ENCODE measurements at regions not wholly inside any gene's neighbourhood (a gene's known extent, or its start where the extent isn't known, plus 50 kb on each side); places are given as distances from the start of the nearest gene placed in this dataset.
A peak's percentile ranks its signal among the peaks of the same experiment; 100 is the strongest.

- Histone ChIP-seq H3K4ac (ENCODE audit: low read depth, low read length) (no peak overlapping the region), H3K23ac (ENCODE audit: low read length) (no peak overlapping the region), H3K4me2 (ENCODE audit: low read length) (no peak overlapping the region), H3K56ac (ENCODE audit: low read length) (no peak overlapping the region), H3K9ac (ENCODE audit: low read length) (no peak overlapping the region), H2AK5ac (ENCODE audit: low read length) (no peak overlapping the region), H4K5ac (ENCODE audit: low read length) (no peak overlapping the region), H3K18ac (ENCODE audit: low read length) (no peak overlapping the region), H4K8ac (ENCODE audit: low read depth, low read length) (no peak overlapping the region), H3K4me3 (ENCODE audit: low read length) (no peak overlapping the region), H3K36me3 (ENCODE audit: control insufficient read depth, insufficient read depth, low read length) (no peaks in the 10 kb centered on the region), H3K27ac (ENCODE audit: low read depth, low read length) (no peak overlapping the region), H3K27me3 (ENCODE audit: insufficient read depth, low read length, poor library complexity) (no peaks in the 10 kb centered on the region), H3K79me1 (ENCODE audit: low read length) (no peaks in the 10 kb centered on the region), H2BK5ac (ENCODE audit: low read length) (no peak overlapping the region), H3K79me2 (ENCODE audit: control insufficient read depth, insufficient read depth, low read length) (no peaks in the 10 kb centered on the region), H2BK120ac (ENCODE audit: low read depth, low read length) (no peak overlapping the region), H2BK15ac (replicated peaks; ENCODE audit: low read depth) (no peak overlapping the region), H3K4me1 (ENCODE audit: control insufficient read depth, low read depth, low read length) (no peaks in the 10 kb centered on the region)
- no peak for DNase-seq
- no CpG with 5 or more reads among the region's 3 CpGs for WGBS (ENCODE audit: extremely low coverage, insufficient coverage, low lambda C conversion rate)
These were observed 584.6 kb upstream of the POM121L12 start for GRCh38 chr7:52450816-52451215.

- Histone ChIP-seq H3K4me2 (ENCODE audit: low read length) (no peak overlapping the region), H2AK5ac (ENCODE audit: low read length) (no peak overlapping the region), H4K5ac (ENCODE audit: low read length) (no peak overlapping the region), H3K9ac (ENCODE audit: low read length) (no peak overlapping the region), H3K27ac (ENCODE audit: low read depth, low read length) (no peak overlapping the region), H3K4ac (ENCODE audit: low read depth, low read length) (no peak overlapping the region), H3K79me1 (ENCODE audit: low read length) (no peaks in the 10 kb centered on the region), H2BK15ac (replicated peaks; ENCODE audit: low read depth) (no peak overlapping the region), H4K8ac (ENCODE audit: low read depth, low read length) (no peak overlapping the region), H2BK5ac (ENCODE audit: low read length) (no peak overlapping the region), H2BK120ac (ENCODE audit: low read depth, low read length) (no peak overlapping the region), H3K56ac (ENCODE audit: low read length) (no peak overlapping the region), H3K4me1 (ENCODE audit: control insufficient read depth, low read depth, low read length) (no peaks in the 10 kb centered on the region), H3K79me2 (ENCODE audit: control insufficient read depth, insufficient read depth, low read length) (no peaks in the 10 kb centered on the region), H3K36me3 (ENCODE audit: control insufficient read depth, insufficient read depth, low read length) (no peaks in the 10 kb centered on the region), H3K27me3 (ENCODE audit: insufficient read depth, low read length, poor library complexity) (no peaks in the 10 kb centered on the region), H3K18ac (ENCODE audit: low read length) (no peak overlapping the region), H3K23ac (ENCODE audit: low read length) (no peak overlapping the region), H3K4me3 (ENCODE audit: low read length) (no peak overlapping the region)
- no CpG with 5 or more reads among the region's 3 CpGs for WGBS (ENCODE audit: extremely low coverage, insufficient coverage, low lambda C conversion rate)
- peak; percentile 17 for DNase-seq
These were observed 587.8 kb upstream of the POM121L12 start for GRCh38 chr7:52447581-52448180.

- no peak overlapping the region for H3K23ac ChIP-seq (ENCODE audit: low read length)
- H3K9ac ChIP-seq (ENCODE audit: low read length) = no peak overlapping the region
- no peak overlapping the region for H2AK5ac ChIP-seq (ENCODE audit: low read length)
- no peak overlapping the region for H2BK120ac ChIP-seq (ENCODE audit: low read depth, low read length)
- no peak for DNase-seq
- H3K56ac ChIP-seq (ENCODE audit: low read length) = no peak overlapping the region
- no peaks in the 10 kb centered on the region for H3K79me2 ChIP-seq (ENCODE audit: control insufficient read depth, insufficient read depth, low read length)
- H3K4ac ChIP-seq (ENCODE audit: low read depth, low read length) = no peak overlapping the region
- no peak overlapping the region for H2BK15ac ChIP-seq (replicated peaks; ENCODE audit: low read depth)
- H3K27me3 ChIP-seq (ENCODE audit: insufficient read depth, low read length, poor library complexity) = no peaks in the 10 kb centered on the region
- H2BK5ac ChIP-seq (ENCODE audit: low read length) = no peak overlapping the region
- H3K79me1 ChIP-seq (ENCODE audit: low read length) = no peaks in the 10 kb centered on the region
- no peaks in the 10 kb centered on the region for H3K36me3 ChIP-seq (ENCODE audit: control insufficient read depth, insufficient read depth, low read length)
- no peak overlapping the region for H3K4me3 ChIP-seq (ENCODE audit: low read length)
- H4K8ac ChIP-seq (ENCODE audit: low read depth, low read length) = no peak overlapping the region
- no peaks in the 10 kb centered on the region for H3K4me1 ChIP-seq (ENCODE audit: control insufficient read depth, low read depth, low read length)
- H4K5ac ChIP-seq (ENCODE audit: low read length) = no peak overlapping the region
- no peak overlapping the region for H3K27ac ChIP-seq (ENCODE audit: low read depth, low read length)
- H3K4me2 ChIP-seq (ENCODE audit: low read length) = no peak overlapping the region
- WGBS (ENCODE audit: extremely low coverage, insufficient coverage, low lambda C conversion rate) = no CpG with 5 or more reads among the region's 4 CpGs
- no peak overlapping the region for H3K18ac ChIP-seq (ENCODE audit: low read length)
These were observed 599.2 kb upstream of the POM121L12 start for GRCh38 chr7:52436278-52436677.

- H3K79me2 ChIP-seq (ENCODE audit: control insufficient read depth, insufficient read depth, low read length) = no peaks in the 10 kb centered on the region
- H3K4me1 ChIP-seq (ENCODE audit: control insufficient read depth, low read depth, low read length) = no peaks in the 10 kb centered on the region
- no peak overlapping the region for H3K27ac ChIP-seq (ENCODE audit: low read depth, low read length)
- H3K4ac ChIP-seq (ENCODE audit: low read depth, low read length) = no peak overlapping the region
- no peaks in the 10 kb centered on the region for H3K79me1 ChIP-seq (ENCODE audit: low read length)
- no peaks in the 10 kb centered on the region for H3K36me3 ChIP-seq (ENCODE audit: control insufficient read depth, insufficient read depth, low read length)
- no peak overlapping the region for H2BK120ac ChIP-seq (ENCODE audit: low read depth, low read length)
- H3K18ac ChIP-seq (ENCODE audit: low read length) = no peak overlapping the region
- no peak for DNase-seq
- H3K4me2 ChIP-seq (ENCODE audit: low read length) = no peak overlapping the region
- no peaks in the 10 kb centered on the region for H3K27me3 ChIP-seq (ENCODE audit: insufficient read depth, low read length, poor library complexity)
- H4K8ac ChIP-seq (ENCODE audit: low read depth, low read length) = no peak overlapping the region
- no peak overlapping the region for H3K56ac ChIP-seq (ENCODE audit: low read length)
- H3K9ac ChIP-seq (ENCODE audit: low read length) = no peak overlapping the region
- WGBS (ENCODE audit: extremely low coverage, insufficient coverage, low lambda C conversion rate) = no CpG with 5 or more reads among the region's 36 CpGs
- no peak overlapping the region for H4K5ac ChIP-seq (ENCODE audit: low read length)
- no peak overlapping the region for H2BK15ac ChIP-seq (replicated peaks; ENCODE audit: low read depth)
- no peak overlapping the region for H3K23ac ChIP-seq (ENCODE audit: low read length)
- H2AK5ac ChIP-seq (ENCODE audit: low read length) = no peak overlapping the region
- no peak overlapping the region for H3K4me3 ChIP-seq (ENCODE audit: low read length)
- H2BK5ac ChIP-seq (ENCODE audit: low read length) = no peak overlapping the region
These were observed 604.2 kb upstream of the POM121L12 start for GRCh38 chr7:52431082-52431815.

GRCh38 chr7:52423251-52423650 lies 612.2 kb upstream of the POM121L12 start:
- no peak overlapping the region for H2BK15ac ChIP-seq (replicated peaks; ENCODE audit: low read depth)
- no peak for DNase-seq
- no peak overlapping the region for H3K4me2 ChIP-seq (ENCODE audit: low read length)
- H3K4me1 ChIP-seq (ENCODE audit: control insufficient read depth, low read depth, low read length) = no peaks in the 10 kb centered on the region
- no peaks in the 10 kb centered on the region for H3K79me2 ChIP-seq (ENCODE audit: control insufficient read depth, insufficient read depth, low read length)
- H3K18ac ChIP-seq (ENCODE audit: low read length) = no peak overlapping the region
- H3K36me3 ChIP-seq (ENCODE audit: control insufficient read depth, insufficient read depth, low read length) = no peaks in the 10 kb centered on the region
- H3K56ac ChIP-seq (ENCODE audit: low read length) = no peak overlapping the region
- no peak overlapping the region for H2BK5ac ChIP-seq (ENCODE audit: low read length)
- no peak overlapping the region for H4K5ac ChIP-seq (ENCODE audit: low read length)
- no peaks in the 10 kb centered on the region for H3K27me3 ChIP-seq (ENCODE audit: insufficient read depth, low read length, poor library complexity)
- no peak overlapping the region for H4K8ac ChIP-seq (ENCODE audit: low read depth, low read length)
- H3K27ac ChIP-seq (ENCODE audit: low read depth, low read length) = no peak overlapping the region
- no peak overlapping the region for H2BK120ac ChIP-seq (ENCODE audit: low read depth, low read length)
- no CpG with 5 or more reads among the region's 1 CpG for WGBS (ENCODE audit: extremely low coverage, insufficient coverage, low lambda C conversion rate)
- no peak overlapping the region for H2AK5ac ChIP-seq (ENCODE audit: low read length)
- no peak overlapping the region for H3K9ac ChIP-seq (ENCODE audit: low read length)
- no peak overlapping the region for H3K4ac ChIP-seq (ENCODE audit: low read depth, low read length)
- H3K23ac ChIP-seq (ENCODE audit: low read length) = no peak overlapping the region
- H3K4me3 ChIP-seq (ENCODE audit: low read length) = no peak overlapping the region
- H3K79me1 ChIP-seq (ENCODE audit: low read length) = no peaks in the 10 kb centered on the region

GRCh38 chr7:52413051-52413450 lies 622.4 kb upstream of the POM121L12 start:
- Histone ChIP-seq H3K56ac (ENCODE audit: low read length) (no peak overlapping the region), H3K79me2 (ENCODE audit: control insufficient read depth, insufficient read depth, low read length) (no peaks in the 10 kb centered on the region), H4K5ac (ENCODE audit: low read length) (no peak overlapping the region), H2AK5ac (ENCODE audit: low read length) (no peak overlapping the region), H4K8ac (ENCODE audit: low read depth, low read length) (no peak overlapping the region), H3K9ac (ENCODE audit: low read length) (no peak overlapping the region), H3K4me2 (ENCODE audit: low read length) (no peak overlapping the region), H3K27ac (ENCODE audit: low read depth, low read length) (no peak overlapping the region), H3K4ac (ENCODE audit: low read depth, low read length) (no peak overlapping the region), H2BK5ac (ENCODE audit: low read length) (no peak overlapping the region), H3K4me3 (ENCODE audit: low read length) (no peak overlapping the region), H3K79me1 (ENCODE audit: low read length) (no peaks in the 10 kb centered on the region), H3K18ac (ENCODE audit: low read length) (no peak overlapping the region), H3K36me3 (ENCODE audit: control insufficient read depth, insufficient read depth, low read length) (no peaks in the 10 kb centered on the region), H2BK15ac (replicated peaks; ENCODE audit: low read depth) (no peak overlapping the region), H3K23ac (ENCODE audit: low read length) (no peak overlapping the region), H2BK120ac (ENCODE audit: low read depth, low read length) (no peak overlapping the region), H3K4me1 (ENCODE audit: control insufficient read depth, low read depth, low read length) (no peaks in the 10 kb centered on the region), H3K27me3 (ENCODE audit: insufficient read depth, low read length, poor library complexity) (no peaks in the 10 kb centered on the region)
- 100% methylated on average over 1 of the region's 5 CpGs for WGBS (ENCODE audit: extremely low coverage, insufficient coverage, low lambda C conversion rate)
- DNase-seq = no peak
